Femur (tissue), 1 donor: ENCODE measurements at regions not wholly inside any gene's neighbourhood (a gene's known extent, or its start where the extent isn't known, plus 50 kb on each side); places are given as distances from the start of the nearest gene placed in this dataset.

Experiments
- DNase-seq: peaks from one replicate; pipeline ENCODE4 v3.0.0-alpha.2; 2017

GRCh38 chr21:36636439-36636838 lies 62.5 kb upstream of the SIM2 start:
- no peak for DNase-seq

DNA sequence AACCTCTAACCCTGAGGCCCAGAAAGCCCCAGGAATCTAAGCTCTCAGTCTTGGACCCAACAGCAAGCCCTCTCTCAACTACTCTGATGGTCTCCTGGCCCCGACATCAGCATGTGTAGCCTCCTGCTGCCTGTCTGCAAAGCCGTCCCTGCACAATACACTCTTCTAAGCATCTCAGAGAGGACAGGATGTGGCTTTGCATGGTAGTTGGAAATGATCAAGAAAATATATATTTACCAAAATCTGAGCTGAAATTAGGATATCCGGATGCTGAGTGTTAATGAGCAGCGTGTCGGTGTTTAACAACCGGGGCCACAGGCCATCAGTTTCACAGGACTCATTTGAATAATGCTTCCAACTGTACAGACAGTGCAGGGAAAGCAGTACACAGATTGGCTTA lies 59.1 kb upstream of the SIM2 start:
- no peak for DNase-seq

DNA sequence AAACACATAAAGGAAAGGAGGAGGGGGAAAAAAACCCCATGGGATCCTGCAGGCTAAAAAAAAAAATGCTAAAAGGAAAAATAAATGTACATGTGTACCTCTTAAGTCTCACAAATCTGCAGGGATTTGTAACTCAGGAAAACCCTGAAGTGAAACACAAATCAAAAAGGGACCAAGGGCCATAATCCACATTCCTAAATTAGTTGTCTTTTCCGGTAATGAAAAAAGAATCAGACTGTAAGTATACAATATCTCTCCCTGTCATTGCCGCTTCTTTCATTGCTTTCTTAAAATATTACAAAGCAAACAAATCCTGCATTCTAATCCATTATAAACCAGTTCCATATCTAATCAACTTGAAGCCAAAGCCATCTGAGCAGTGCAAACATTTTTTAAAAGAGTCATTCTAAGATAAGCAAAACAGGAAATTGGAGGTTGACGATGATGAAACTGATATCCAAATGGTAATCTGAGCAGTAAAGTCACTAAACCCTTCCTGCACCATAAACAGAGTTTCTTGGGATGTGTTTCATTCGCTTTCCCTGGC lies 58.7 kb upstream of the SIM2 start:
- no peak for DNase-seq

DNA sequence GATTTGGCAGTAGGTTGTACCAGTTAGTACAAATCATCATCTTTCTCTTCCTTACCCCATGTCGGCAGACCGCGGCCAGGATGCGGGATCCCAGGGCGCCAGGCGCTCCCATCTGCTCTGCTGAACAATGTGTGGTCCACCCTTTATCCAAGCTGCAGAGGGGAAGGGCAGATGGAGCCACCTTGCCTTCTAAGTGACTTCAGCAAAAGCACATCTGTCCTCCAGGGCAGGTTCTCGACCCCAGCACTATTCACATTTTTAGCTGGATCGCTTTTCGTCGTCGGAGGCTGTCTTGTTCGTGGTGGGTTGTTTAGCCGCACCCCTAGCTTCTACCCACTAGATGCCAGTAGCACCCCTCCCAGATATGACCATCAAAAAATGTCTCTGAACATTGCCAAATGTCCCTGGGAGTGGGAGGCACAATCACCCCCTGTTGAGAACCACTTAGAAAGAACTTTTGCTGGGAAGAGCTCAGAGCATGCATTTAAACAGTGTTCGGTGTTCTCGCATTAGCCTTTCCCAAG lies 58.1 kb upstream of the SIM2 start:
- no peak for DNase-seq

GRCh38 chr21:36641346-36641745 lies 57.6 kb upstream of the SIM2 start:
- no peak for DNase-seq

GRCh38 chr21:36641886-36642285 lies 57.0 kb upstream of the SIM2 start:
- DNase-seq: no peak

DNA sequence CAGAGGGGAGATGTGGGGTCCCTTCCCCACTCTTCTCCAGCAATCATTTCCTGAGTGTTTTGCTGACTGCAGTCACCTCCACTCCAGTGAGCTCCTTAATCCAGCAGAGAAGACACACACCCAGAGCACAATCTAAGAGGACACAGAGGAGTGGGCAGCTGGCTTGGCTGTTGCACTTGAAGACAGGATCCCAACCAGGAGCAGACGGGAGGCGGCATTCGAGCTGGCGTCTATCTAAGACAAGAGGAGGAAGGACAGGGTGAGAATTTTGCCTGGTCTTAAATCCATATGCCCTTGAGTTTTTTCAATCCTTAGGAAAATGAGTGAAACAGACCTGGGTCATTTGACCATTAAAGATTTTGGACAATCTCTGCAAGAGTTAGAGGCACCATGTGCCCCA lies 56.1 kb upstream of the SIM2 start:
- DNase-seq: no peak

DNA sequence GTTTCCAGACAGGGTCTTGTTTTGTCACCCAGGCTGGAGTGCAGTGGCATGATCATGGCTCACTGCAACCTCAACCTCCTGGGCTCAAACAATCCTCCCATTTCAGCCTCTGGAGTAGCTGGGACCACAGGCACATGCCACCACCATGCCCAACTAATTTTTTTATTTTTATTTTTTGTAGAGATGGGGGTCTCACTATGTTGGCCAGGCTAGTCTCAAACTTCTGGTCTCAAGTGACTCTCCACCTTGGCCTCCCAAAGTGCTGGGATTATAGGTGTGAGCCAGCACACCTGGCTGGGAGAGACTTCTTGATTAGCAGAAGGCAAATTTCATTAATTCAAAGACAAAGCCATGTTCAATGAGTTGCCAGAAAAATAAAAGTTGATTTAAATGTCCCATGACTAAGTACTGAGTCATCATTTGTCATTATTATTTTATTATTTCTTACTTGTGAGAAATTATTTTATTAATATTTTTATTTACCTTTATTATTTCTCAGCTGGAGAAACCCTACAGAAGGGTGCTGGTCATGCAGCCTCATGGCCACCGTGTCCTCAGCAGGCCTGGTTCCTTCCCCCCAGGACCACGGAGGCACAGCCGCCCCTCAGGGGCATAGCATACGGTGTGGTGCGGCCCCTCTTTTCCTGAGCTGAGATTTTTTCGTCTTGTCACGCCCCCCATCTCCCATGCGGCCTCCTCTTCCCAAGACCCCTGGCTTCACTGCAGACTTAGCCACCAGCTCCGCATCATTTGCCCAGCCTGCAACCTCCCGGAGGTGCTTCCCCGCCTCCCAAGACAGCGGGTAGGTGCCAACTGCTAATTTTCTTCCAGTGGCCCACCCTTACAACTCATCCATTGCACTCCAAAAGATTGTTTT lies 55.3 kb upstream of the SIM2 start:
- no peak for DNase-seq

DNA sequence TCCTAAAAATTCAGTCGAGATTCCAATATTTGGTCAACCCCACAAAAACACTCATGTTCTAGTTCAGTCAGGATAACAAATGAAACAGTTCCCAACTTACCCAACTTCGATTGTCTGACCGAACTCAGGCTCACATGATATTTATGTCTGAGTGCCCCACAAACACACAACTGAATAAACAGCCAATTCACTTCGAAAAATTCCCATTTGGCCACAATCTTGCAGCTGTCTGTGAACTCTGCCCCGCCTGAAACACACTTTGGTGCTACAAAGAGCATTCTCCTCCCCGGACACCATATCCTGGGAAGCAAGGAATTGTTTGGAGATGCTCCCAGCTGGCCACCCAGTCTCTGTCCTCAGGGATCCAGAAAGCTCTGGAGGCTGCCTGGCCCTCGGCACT lies 52.9 kb upstream of the SIM2 start:
- DNase-seq: no peak

DNA sequence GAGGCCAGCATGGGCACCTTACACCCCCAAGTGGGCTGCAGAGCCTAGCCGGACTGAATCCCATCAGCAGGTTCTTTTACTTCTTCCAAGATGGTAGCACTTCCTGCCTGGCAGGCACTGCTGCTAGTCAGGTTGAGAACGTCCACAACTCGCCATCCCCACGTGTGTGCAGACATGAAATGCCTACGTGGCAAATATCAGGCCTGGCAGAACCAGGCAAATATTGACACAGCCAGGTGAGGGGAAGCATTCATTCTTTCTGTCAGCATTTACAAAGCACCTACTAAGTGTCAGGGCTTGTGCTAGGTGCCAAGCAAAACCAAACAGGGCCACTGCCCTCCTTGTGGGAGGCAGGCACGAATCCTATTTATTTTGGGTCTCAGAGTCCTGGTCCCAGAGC lies 52.3 kb upstream of the SIM2 start:
- DNase-seq: no peak

DNA sequence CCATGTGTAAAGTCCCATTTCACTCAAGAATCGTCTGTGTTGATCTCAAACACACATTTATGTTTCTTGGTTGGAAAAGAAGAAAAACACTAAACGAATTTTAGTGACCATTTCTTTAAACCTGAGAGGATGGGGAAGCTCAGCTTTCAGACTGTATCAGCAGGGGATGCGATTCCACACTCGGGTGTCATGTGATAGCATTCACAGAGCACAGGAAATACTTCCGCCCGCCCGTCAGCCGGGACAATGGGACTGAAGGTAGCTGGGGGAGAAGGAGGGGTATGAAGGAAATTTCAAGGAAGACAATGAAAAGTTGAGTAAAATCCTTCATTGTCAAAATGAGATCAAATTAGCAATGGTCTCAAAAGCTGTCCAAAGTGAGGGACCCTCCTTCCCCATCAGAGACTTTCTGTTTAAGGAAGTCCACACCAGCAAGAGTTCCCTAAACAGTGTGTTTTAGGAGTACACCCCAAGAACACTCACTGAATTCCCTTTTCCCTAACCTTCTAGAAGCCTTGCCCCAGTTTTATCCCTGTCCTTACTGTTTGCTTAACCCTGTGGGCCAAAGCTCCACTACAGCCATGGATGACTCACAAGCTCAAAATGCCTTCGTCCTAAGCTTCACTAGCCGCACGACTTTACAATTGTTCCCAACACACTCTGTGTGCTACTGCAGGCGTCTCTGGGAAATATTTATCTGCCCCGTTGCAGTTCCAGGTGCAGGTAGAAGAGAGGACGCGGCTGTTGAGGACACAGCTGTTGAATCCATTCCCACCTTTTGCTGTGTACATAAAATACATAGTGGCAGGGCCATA lies 51.4 kb upstream of the SIM2 start:
- no peak for DNase-seq
